ENCODE measurements at regions not wholly inside any gene's neighbourhood (a gene's known extent, or its start where the extent isn't known, plus 50 kb on each side); places are given as distances from the start of the nearest gene placed in this dataset.

DNA sequence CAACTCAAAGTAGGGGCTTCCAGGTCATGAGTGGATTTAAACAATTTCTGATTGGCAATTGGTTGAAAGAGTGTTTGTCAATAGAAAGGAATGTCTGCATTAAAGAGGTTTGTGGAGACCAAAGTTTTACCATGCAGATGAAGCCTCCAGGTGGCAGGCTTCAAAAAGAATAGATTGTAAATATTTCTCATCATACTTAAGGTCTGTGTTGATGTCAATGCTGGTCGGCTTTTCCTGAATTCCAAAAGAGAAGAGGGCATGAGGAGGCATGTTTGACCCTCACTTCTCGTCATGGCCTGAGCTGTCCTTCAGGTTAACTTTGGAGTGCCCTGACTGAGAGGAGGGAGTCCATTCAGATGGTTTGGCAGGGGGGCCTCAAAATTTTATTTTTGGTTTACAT lies 125.4 kb upstream of the RFC3 start:
- WGBS, 2 donors = 83 to 94% methylated on average over 2 of the region's 2 CpGs
- Histone ChIP-seq H3K36me3 (replicated peaks in 1 of 2; ENCODE audit: insufficient read depth in 1 of 2, low read depth in 2 of 2) (no peaks in the 10 kb centered on the region), H3K27ac (no peak overlapping the region), H3K9me3 (no peaks in the 10 kb centered on the region), H3K4me3 (no peak overlapping the region), H3K27me3 (no peaks in the 10 kb centered on the region), H3K4me1 (no peaks in the 10 kb centered on the region)
- TF ChIP-seq CTCF (IDR thresholded peaks at IDR 0.05) = no peak
- TF ChIP-seq POLR2A (IDR thresholded peaks at IDR 0.05) = no peak
- no peak for DNase-seq
- ATAC-seq = no peak
- intact Hi-C loops (cut with DNase I) = no loop called here

GRCh38 chr13:33694546-33694945 lies 123.4 kb upstream of the RFC3 start:
- Histone ChIP-seq H3K36me3 (replicated peaks in 1 of 2; ENCODE audit: insufficient read depth in 1 of 2, low read depth in 2 of 2) (no peaks in the 10 kb centered on the region), H3K27ac (no peak overlapping the region), H3K9me3 (no peaks in the 10 kb centered on the region), H3K27me3 (no peaks in the 10 kb centered on the region), H3K4me3 (no peak overlapping the region), H3K4me1 (no peaks in the 10 kb centered on the region)
- ATAC-seq (no peak), DNase-seq (no peak)
- intact Hi-C loops (cut with DNase I) = no loop called here
- TF ChIP-seq POLR2A (IDR thresholded peaks at IDR 0.05) = no peak
- TF ChIP-seq CTCF (IDR thresholded peaks at IDR 0.05) = no peak

DNA sequence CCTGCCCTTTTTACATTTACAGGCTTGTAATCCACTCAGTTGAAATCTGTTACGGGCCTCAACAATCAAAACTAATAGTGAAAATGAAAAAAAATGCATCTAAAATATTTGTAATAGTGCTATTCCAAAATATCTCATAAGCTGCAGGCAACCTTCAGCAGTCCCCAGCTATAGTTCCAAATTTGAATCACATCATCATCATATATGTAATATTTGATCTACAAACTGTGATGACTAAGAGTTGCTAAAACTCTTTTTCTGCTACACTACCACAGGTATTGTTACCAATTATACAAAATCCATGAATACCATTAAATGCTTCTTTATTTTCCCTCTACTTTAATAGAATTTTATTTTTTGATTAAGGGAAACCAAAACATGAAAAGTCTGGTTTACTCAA lies 121.4 kb upstream of the RFC3 start:
- no peak for TF ChIP-seq POLR2A (IDR thresholded peaks at IDR 0.05)
- no peak for TF ChIP-seq CTCF (IDR thresholded peaks at IDR 0.05)
- ATAC-seq (no peak), DNase-seq (no peak)
- H3K4me3 ChIP-seq = no peak overlapping the region
- H3K9me3 ChIP-seq = no peaks in the 10 kb centered on the region
- no peaks in the 10 kb centered on the region for H3K36me3 ChIP-seq (replicated peaks in 1 of 2; ENCODE audit: insufficient read depth in 1 of 2, low read depth in 2 of 2)
- no peaks in the 10 kb centered on the region for H3K27me3 ChIP-seq
- H3K4me1 ChIP-seq = no peaks in the 10 kb centered on the region
- H3K27ac ChIP-seq = no peak overlapping the region
- WGBS, 2 donors = 88 to 93% methylated on average over 1 of the region's 1 CpG
- intact Hi-C loops (cut with DNase I) = no loop called here

DNA sequence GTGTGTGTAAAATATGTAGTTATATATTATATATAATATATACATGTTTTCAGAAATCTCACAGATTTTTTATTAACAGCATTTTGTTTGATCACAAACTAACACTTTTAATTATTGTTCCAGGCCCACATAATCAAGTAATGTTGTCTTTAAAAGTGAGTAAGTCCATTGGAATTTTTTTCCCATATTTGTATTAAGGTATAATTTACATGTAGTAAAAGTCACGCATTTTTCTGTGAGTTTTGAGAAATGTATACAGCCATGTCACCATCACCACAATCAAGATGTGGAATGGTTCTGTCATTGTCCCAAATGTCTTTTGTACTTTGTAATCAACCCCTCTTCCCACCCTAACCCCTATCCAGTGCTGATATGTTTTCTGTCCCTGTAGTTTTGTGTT lies 120.0 kb upstream of the RFC3 start:
- Histone ChIP-seq H3K4me1 (no peaks in the 10 kb centered on the region), H3K9me3 (no peaks in the 10 kb centered on the region), H3K36me3 (replicated peaks in 1 of 2; ENCODE audit: insufficient read depth in 1 of 2, low read depth in 2 of 2) (no peaks in the 10 kb centered on the region), H3K27ac (no peak overlapping the region), H3K4me3 (no peak overlapping the region), H3K27me3 (no peaks in the 10 kb centered on the region)
- TF ChIP-seq CTCF (IDR thresholded peaks at IDR 0.05) (no peak), POLR2A (IDR thresholded peaks at IDR 0.05) (no peak)
- no peak for DNase-seq
- intact Hi-C loops (cut with DNase I) = no loop called here
- ATAC-seq = no peak
- 90% methylated on average over 1 of the region's 1 CpG for WGBS, 2 donors

DNA sequence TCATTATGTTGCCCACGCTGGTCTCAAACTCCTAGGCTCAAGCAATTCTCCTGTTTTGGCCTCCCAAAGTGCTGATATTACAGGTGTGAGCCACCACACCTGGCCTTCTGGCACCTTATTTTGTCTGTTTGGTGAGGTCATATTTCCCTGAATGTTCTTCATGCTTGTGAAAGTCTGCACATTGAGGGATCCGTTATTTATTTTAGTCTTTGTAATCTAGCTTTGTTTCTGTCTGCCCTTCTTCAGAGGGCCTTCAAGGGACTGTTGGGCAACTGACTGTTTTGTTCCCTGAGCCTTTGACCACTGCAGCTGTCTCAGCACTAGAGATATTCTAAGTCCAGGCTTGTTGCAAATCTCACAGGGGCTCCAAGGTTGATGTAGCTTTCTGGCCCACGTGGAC lies 110.5 kb upstream of the RFC3 start:
- intact Hi-C loops (cut with DNase I) = no loop called here
- H3K4me3 ChIP-seq = no peak overlapping the region
- no peak for DNase-seq
- H3K27ac ChIP-seq = no peak overlapping the region
- WGBS, 2 donors = 68 to 87% methylated on average over 3 of the region's 3 CpGs
- no peaks in the 10 kb centered on the region for H3K27me3 ChIP-seq
- H3K9me3 ChIP-seq = no peaks in the 10 kb centered on the region
- no peaks in the 10 kb centered on the region for H3K4me1 ChIP-seq
- H3K36me3 ChIP-seq (replicated peaks in 1 of 2; ENCODE audit: insufficient read depth in 1 of 2, low read depth in 2 of 2) = no peaks in the 10 kb centered on the region
- ATAC-seq = no peak
- TF ChIP-seq POLR2A (IDR thresholded peaks at IDR 0.05) (no peak), CTCF (IDR thresholded peaks at IDR 0.05) (no peak)
